GM18870 (cell line): ENCODE measurements at regions not wholly inside any gene's neighbourhood (a gene's known extent, or its start where the extent isn't known, plus 50 kb on each side); places are given as distances from the start of the nearest gene placed in this dataset.

Source experiments
- ATAC-seq: cut with Tn5 transposase; IDR thresholded peaks from one replicate; pipeline ENCODE4 v1.9.1; 2021; ENCODE audit warnings: moderate library complexity; ENCODE audit not compliant: unreplicated experiment

DNA sequence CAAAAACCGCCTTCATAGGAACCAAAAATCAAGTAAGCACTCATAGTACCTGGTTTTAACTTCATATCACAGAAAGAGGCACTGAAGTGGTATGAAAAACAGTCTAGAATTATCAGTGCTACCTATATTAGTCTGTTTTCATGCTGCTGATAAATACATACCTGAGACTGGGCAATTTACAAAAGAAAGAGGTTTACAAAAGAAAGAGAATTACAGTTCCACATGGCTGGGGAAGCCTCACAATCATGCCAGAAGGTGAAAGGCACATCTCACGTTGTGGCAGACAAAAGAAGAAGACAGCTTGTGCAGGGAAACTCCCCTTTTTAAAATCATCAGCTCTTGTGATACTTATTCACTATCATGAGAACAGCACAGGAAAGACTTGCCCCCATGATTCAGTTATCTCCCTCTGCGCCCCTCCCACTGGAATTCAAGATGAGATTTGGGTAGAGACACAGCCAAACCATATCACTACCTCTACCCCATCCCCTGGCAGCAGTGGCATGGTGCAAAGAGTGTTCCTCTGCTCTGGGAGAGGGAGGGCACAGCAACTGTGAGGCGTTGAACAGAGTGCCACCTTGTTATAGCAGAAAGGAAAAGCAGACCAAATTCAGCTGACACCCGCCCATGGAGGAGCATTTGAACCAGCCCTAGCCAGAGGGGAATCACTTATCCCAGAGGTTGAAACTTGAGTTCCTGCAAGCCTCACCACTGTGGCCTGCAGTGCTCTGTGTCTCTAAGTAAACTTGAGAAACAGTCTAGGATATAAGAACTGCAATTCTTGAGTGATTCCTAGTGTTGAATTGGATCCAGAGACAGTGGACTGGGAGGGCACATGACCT lies 61.9 kb upstream of the PTPRZ1 start:
- no peak for ATAC-seq

GRCh38 chr7:121807078-121807477 lies 65.9 kb upstream of the PTPRZ1 start:
- no peak for ATAC-seq

- no peak for ATAC-seq
Observed at GRCh38 chr7:121803039-121803438, 69.9 kb upstream of the PTPRZ1 start.

DNA sequence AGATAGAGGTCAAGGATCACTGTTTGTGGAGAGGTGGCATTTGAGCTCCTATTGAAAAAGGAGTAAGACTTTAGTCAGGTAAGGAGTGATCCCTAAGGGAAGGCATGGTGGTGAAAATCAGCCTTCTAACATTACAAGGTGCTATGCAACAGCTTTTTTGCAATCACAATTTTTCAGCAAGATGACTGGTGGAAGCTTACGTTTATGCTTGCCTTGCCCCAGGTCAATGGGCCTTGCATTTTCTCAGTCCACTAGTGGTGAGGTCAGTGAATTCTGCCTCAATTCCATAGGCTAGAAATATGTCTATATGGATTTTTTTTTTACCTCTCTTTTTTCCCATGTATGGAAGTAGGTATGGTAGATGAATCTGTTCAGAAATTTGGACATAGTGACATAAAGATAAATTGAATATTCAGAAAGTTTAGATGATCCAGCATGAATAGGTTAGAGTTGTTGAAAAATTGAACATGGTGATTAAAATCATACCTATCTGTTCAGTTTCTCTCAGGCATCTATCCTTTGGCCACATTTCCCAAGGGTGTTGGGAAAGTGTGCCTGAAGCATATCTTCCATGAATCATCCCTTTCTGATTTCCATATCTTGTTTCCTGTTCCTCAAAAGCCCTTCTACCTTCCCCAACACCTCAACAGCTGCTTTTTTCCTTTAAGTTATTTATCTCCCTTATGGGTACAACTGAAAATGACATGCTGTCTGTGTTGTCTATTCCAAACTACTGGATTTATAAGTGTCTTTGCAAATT lies 71.9 kb upstream of the PTPRZ1 start:
- no peak for ATAC-seq

DNA sequence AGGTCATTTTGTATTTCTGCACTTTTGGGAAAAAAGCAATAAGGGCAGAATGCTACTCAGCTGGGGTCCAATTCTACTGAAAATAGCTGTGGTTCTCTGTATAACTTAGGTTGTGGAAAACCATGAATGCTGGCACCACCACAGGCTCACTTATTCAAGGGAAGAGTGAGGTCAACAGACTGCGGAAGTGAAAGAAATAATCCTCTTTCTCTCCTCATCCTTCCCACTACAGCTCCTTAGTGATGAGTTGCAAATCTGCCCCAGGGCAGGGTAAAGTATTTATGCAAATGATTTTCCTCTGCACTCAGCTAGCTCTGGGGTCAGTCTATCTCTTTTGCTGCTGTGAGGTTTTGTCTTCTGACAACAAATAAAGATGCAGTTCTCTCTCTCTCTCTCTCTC lies 74.1 kb upstream of the PTPRZ1 start:
- no peak for ATAC-seq

DNA sequence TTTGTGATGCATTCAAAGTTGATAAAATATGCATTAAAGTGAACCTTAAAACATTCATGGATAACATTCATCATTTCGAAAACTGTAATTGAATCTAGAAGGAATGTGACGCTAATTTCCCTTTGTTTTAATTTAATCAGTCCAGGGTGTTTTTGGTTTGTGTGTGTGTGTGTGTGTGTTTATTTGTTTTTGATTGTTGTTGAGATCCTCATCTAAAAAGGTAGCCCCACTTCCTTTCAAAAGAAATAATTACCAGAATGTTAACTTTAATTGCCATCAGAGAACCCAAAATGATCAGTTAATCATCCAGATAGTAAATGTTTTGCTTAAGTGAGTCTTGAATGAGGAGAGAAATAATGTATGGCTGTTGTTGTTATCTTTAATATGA lies 74.5 kb upstream of the PTPRZ1 start:
- ATAC-seq, result no peak

GRCh38 chr7:121797657-121798452 lies 75.1 kb upstream of the PTPRZ1 start:
- no peak for ATAC-seq

GRCh38 chr7:121796936-121797656 lies 75.9 kb upstream of the PTPRZ1 start:
- no peak for ATAC-seq

DNA sequence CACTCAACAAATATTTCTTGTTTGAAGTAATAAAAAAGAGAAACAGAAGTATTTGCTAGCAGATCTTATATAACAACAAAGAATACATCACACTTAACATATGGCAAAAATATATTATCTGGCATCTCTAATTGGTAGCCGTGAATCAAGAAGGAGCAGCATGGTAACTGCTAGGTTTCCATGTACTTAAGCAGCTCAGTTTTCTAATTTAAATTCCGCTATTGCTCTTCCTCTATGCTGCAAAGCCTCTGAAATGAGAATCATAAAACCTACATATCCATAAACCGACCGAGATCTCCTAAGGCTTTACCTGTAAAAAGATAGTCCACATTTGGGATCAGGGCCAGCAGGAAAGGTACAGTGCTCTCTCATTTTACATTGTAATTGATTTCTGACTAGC lies 76.6 kb upstream of the PTPRZ1 start:
- no peak for ATAC-seq

- ATAC-seq, result no peak
Observed at GRCh38 chr7:121795736-121796135, 77.2 kb upstream of the PTPRZ1 start.

- no peak for ATAC-seq
Observed at GRCh38 chr7:121793716-121794115, 79.2 kb upstream of the PTPRZ1 start.

DNA sequence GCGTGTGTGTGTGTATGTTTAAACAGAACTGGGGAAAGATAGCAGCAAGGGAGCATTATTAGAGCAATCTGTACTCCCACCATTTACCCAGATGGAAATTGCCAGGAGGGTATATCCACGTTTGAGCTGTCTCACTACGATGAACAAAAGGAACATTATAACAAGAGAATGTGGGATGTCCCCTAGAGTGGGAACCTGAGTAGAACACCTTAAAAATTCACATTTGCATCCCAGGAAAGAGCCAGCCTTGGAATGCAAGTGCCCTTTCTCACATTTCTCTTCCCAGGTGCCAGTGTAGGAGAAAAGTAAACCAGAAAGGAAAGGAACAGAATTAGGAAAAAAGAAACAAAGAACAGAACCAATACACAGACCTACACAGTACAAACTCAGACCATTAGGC lies 95.3 kb upstream of the PTPRZ1 start:
- ATAC-seq, result no peak

DNA sequence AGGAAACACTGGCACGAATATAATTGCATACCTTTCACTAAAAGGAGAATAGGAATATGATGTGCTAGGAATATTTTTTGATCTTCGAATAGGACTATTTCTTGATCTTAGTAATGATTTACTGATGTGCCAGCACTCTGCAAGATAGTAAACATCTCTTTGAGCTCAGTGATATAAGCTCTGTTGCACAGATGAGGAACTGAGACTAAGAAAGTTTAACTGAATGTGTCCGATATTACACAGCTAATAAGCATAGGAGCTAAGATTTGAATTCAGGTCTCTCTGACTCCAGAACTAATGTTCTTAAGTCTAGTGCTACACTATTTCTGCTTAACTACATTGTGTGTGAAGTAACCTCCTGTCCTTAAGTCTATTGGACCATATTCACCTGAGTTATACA lies 98.4 kb upstream of the PTPRZ1 start:
- no peak for ATAC-seq

GRCh38 chr7:121766676-121767075 lies 106.3 kb upstream of the PTPRZ1 start:
- ATAC-seq, result no peak

GRCh38 chr7:121761399-121761798 lies 111.6 kb upstream of the PTPRZ1 start:
- no peak for ATAC-seq

DNA sequence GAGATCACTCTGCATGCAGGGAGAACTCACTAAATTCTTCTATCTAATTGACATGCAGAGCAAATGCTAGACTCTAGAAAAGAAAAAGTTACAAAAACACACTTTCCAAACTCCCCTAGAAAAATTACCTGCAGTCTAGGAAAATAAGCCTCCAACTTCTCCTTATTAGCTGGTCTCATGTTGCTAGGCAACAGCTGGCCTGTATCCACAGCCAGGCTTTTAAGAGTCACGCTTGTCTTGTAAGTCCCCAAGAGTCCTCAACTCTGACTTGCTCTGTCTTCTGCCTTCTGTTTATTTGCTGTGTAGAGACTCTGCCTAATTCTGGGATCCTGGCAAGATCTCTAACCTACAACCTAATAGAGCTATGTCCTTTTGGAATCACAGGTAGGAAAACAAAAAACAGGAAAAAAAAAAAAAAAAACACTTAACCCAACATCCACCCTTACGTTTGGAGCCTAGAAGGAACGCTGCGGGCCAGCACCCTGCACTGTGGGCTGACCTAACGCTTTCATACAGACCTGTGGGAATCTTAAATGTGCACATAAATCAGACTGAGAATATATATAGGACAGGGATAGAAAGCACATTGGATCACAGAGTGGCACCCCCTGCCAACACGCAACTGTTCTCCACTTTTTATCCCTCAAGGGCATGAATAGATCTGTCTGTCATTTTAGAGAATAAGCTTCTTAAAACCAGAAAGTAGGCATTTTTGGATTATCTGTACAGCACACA lies 117.0 kb upstream of the PTPRZ1 start:
- no peak for ATAC-seq

- no peak for ATAC-seq
Observed at GRCh38 chr7:121755286-121755685, 117.7 kb upstream of the PTPRZ1 start.

GRCh38 chr7:121753944-121754343 lies 119.0 kb upstream of the PTPRZ1 start:
- no peak for ATAC-seq

GRCh38 chr7:121752706-121753105 lies 120.3 kb upstream of the PTPRZ1 start:
- no peak for ATAC-seq

- no peak for ATAC-seq
Observed at GRCh38 chr7:121748546-121748945, 124.4 kb upstream of the PTPRZ1 start.
